HTR-8/SVneo (cell line): ENCODE measurements at regions not wholly inside any gene's neighbourhood (a gene's known extent, or its start where the extent isn't known, plus 50 kb on each side); places are given as distances from the start of the nearest gene placed in this dataset.
"Not testable (repeated sequence)": the region's sequence is repeated elsewhere in the genome, so short reads cannot be mapped to it uniquely, and the experiment has no call there.

Experiments
- DNase-seq: peaks from one replicate; pipeline ENCODE4 v3.0.0; 2011; ENCODE audit warnings: low spot score, mixed read lengths; ENCODE audit not compliant: insufficient read length
- FAIRE-seq: peaks from 2 replicates; lab custom pipeline; 2011; peaks lifted over from hg19 to GRCh38; lab: Jason Lieb, UNC

- FAIRE-seq (no peak), DNase-seq (no peak)
These were observed 63.2 kb upstream of the SNX19 start for GRCh38 chr11:130979386-130979972.

- no peak for FAIRE-seq
- DNase-seq = no peak
These were observed 64.0 kb upstream of the SNX19 start for GRCh38 chr11:130980071-130980862.

GRCh38 chr11:130984241-130984640 lies 68.0 kb upstream of the SNX19 start:
- not testable (repeated sequence) for FAIRE-seq

GRCh38 chr11:130992788-130993187 lies 76.5 kb upstream of the SNX19 start:
- no peak for DNase-seq
- no peak for FAIRE-seq

More at GRCh38 chr11:130984241-130984640, 68.0 kb upstream of the SNX19 start:
- not testable (repeated sequence) for DNase-seq

- DNase-seq (no peak), FAIRE-seq (no peak)
These were observed 77.8 kb upstream of the SNX19 start for GRCh38 chr11:130994043-130994442.

- DNase-seq (no peak), FAIRE-seq (no peak)
These were observed 79.0 kb upstream of the SNX19 start for GRCh38 chr11:130995266-130995665.

- no peak for FAIRE-seq
- no peak for DNase-seq
These were observed 81.0 kb upstream of the SNX19 start for GRCh38 chr11:130997278-130997677.

GRCh38 chr11:130999086-130999485 lies 82.8 kb upstream of the SNX19 start:
- DNase-seq (no peak), FAIRE-seq (no peak)

GRCh38 chr11:130999992-131000770 lies 83.9 kb upstream of the SNX19 start:
- FAIRE-seq (no peak), DNase-seq (peak; percentile 26)

GRCh38 chr11:131002145-131002544 lies 85.9 kb upstream of the SNX19 start:
- DNase-seq (no peak), FAIRE-seq (no peak)

- FAIRE-seq (no peak), DNase-seq (no peak)
These were observed 89.5 kb upstream of the SNX19 start for GRCh38 chr11:131005829-131006228.

GRCh38 chr11:131025020-131025419 lies 108.7 kb upstream of the SNX19 start:
- peak; percentile 10 for DNase-seq

GRCh38 chr11:131025421-131026125 lies 109.3 kb upstream of the SNX19 start:
- DNase-seq (no peak), FAIRE-seq (no peak)

More at GRCh38 chr11:131025020-131025419, 108.7 kb upstream of the SNX19 start:
- FAIRE-seq = no peak

GRCh38 chr11:131027491-131027890 lies 111.2 kb upstream of the SNX19 start:
- no peak for FAIRE-seq

GRCh38 chr11:131033151-131033651 lies 116.9 kb upstream of the SNX19 start:
- FAIRE-seq (peak; percentile 84), DNase-seq (peak; percentile 51)

More at GRCh38 chr11:131027491-131027890, 111.2 kb upstream of the SNX19 start:
- DNase-seq = no peak

GRCh38 chr11:131036514-131036913 lies 120.2 kb upstream of the SNX19 start:
- DNase-seq = no peak

GRCh38 chr11:131037873-131038272 lies 121.6 kb upstream of the SNX19 start:
- FAIRE-seq (no peak), DNase-seq (no peak)

More at GRCh38 chr11:131036514-131036913, 120.2 kb upstream of the SNX19 start:
- FAIRE-seq = no peak

GRCh38 chr11:131038597-131038996 lies 122.3 kb upstream of the SNX19 start:
- DNase-seq = peak; percentile 12
- FAIRE-seq = no peak

GRCh38 chr11:131041331-131042040 lies 125.2 kb upstream of the SNX19 start:
- FAIRE-seq (no peak), DNase-seq (no peak)
